Upper lobe of left lung (tissue), 6 donors: ENCODE measurements at regions not wholly inside any gene's neighbourhood (a gene's known extent, or its start where the extent isn't known, plus 50 kb on each side); places are given as distances from the start of the nearest gene placed in this dataset.

Experiments
- ATAC-seq, 2 donors: fragments of 200-7000 bp; cut with Tn5 transposase; one replicate each; pipeline ENCODE4 v1.9.1; 2022; ENCODE audit warnings: mild to moderate bottlenecking in 2 of 2, moderate library complexity in 2 of 2; ENCODE audit not compliant: low FRiP score in 2 of 2
- DNase-seq, 2 donors: peaks; one replicate each; pipeline ENCODE4 v3.0.0-alpha.2; 2019 to 2020
- H3K27ac ChIP-seq, 4 donors: fragments of 200-600 bp; sonication (generic); one replicate each; pipeline ENCODE4 v1.5.1; 2016 to 2019
- H3K27me3 ChIP-seq, 4 donors: fragments of 200-600 bp; sonication (generic); one replicate each; pipeline ENCODE4 v1.5.1; 2017 to 2019
- H3K36me3 ChIP-seq, 4 donors: fragments of 200-600 bp; sonication (generic); one replicate each; pipeline ENCODE4 v1.5.1; 2016 to 2019
- H3K4me1 ChIP-seq, 4 donors: fragments of 200-600 bp; sonication (generic); one replicate each; pipeline ENCODE4 v1.5.1; 2018 to 2019
- H3K4me3 ChIP-seq, 4 donors: fragments of 200-600 bp; sonication (generic); one replicate each; pipeline ENCODE4 v1.5.1; 2017 to 2019; ENCODE audit warnings: mild to moderate bottlenecking in 2 of 4, moderate library complexity in 1 of 4
- H3K9me3 ChIP-seq, 4 donors: fragments of 200-600 bp; sonication (generic); one replicate each; pipeline ENCODE4 v1.5.1; 2018 to 2019
- CTCF ChIP-seq, 6 experiments: fragments of 450-650 bp in 4 of 6; fragments of 200-600 bp in 2 of 6; sonication (generic) in 2 of 6; IDR thresholded peaks; one replicate each; pipeline ENCODE4 v1.5.1; 2016 to 2019; ENCODE audit warnings: antibody characterized with exemption in 6 of 6
- EP300 ChIP-seq, 4 donors: sonication (generic); formaldehyde crosslinking; IDR thresholded peaks; one replicate each; pipeline ENCODE4 v1.5.1; 2017; ENCODE audit warnings: antibody characterized with exemption in 4 of 4, control low read depth in 2 of 4
- POLR2A ChIP-seq, 4 donors: fragments of 450-650 bp; IDR thresholded peaks; one replicate each; pipeline ENCODE4 v1.5.1; 2016 to 2017; ENCODE audit warnings: antibody characterized with exemption in 4 of 4, mild to moderate bottlenecking in 2 of 4
- POLR2AphosphoS5 ChIP-seq, 2 donors: sonication (generic); formaldehyde crosslinking; IDR thresholded peaks; one replicate each; pipeline ENCODE4 v1.5.1; 2017; ENCODE audit warnings: antibody characterized with exemption in 2 of 2
- WGBS, 2 donors: methylation state at CpG; one replicate each; pipeline ENCODE4 v1.1.5; 2017 to 2018; 5-methylcytosine and 5-hydroxymethylcytosine counted together
- donor health status: DM: no; HTN: no; CAD: no; lungs with moderate emphysema.
- donor health status: DM: no; HTN: yes; CAD: no; lungs with severe emphysema.

- ATAC-seq (no peak), DNase-seq (no peak)
- no peaks in the 10 kb centered on the region for H3K36me3 ChIP-seq
- peaks cover 0 to 16% (median 8%) of the 10 kb centered on the region in 4 donors for H3K27me3 ChIP-seq
- H3K9me3 ChIP-seq, result no peaks in the 10 kb centered on the region
- H3K27ac ChIP-seq, result no peak overlapping the region
- no peak overlapping the region for H3K4me3 ChIP-seq
- TF ChIP-seq EP300 (IDR thresholded peaks at IDR 0.05) (no peak), POLR2A (IDR thresholded peaks at IDR 0.05) (no peak), CTCF (IDR thresholded peaks at IDR 0.05) (no peak), POLR2AphosphoS5 (IDR thresholded peaks at IDR 0.05) (no peak)
- WGBS, 2 donors, result 18 to 21% methylated on average over 20 to 26 of the region's 28 CpGs
- peaks cover 0 to 6% (median 0%) of the 10 kb centered on the region in 4 donors for H3K4me1 ChIP-seq
These were observed 100.5 kb upstream of the ZBTB40 start for GRCh38 chr1:22350924-22351767.

DNA sequence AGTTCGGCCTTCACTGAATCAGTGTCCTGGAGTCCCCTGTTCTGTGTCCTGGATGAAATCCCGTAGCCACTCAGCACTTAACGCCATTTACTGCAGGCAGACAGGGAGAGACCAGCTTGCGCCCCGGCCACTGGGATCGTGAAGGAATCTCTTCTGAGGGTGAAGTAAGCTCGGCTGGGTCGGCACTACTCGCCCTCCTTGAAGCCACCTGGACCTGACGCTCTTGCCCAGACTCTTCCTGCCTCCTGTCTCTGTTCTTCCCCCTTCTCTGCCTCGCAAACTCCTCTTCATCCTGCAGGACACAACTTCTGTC lies 99.9 kb upstream of the ZBTB40 start:
- H3K9me3 ChIP-seq, result no peaks in the 10 kb centered on the region
- WGBS, 2 donors, result 32 to 36% methylated on average over 8 to 11 of the region's 11 CpGs
- H3K27me3 ChIP-seq, result peaks cover 0 to 16% (median 8%) of the 10 kb centered on the region in 4 donors
- no peaks in the 10 kb centered on the region for H3K36me3 ChIP-seq
- ATAC-seq (no peak), DNase-seq (no peak)
- H3K4me3 ChIP-seq, result no peak overlapping the region
- H3K4me1 ChIP-seq, result peaks cover 0 to 6% (median 0%) of the 10 kb centered on the region in 4 donors
- no peak overlapping the region for H3K27ac ChIP-seq
- TF ChIP-seq POLR2AphosphoS5 (IDR thresholded peaks at IDR 0.05) (no peak), EP300 (IDR thresholded peaks at IDR 0.05) (no peak), CTCF (IDR thresholded peaks at IDR 0.05) (no peak), POLR2A (IDR thresholded peaks at IDR 0.05) (no peak)

DNA sequence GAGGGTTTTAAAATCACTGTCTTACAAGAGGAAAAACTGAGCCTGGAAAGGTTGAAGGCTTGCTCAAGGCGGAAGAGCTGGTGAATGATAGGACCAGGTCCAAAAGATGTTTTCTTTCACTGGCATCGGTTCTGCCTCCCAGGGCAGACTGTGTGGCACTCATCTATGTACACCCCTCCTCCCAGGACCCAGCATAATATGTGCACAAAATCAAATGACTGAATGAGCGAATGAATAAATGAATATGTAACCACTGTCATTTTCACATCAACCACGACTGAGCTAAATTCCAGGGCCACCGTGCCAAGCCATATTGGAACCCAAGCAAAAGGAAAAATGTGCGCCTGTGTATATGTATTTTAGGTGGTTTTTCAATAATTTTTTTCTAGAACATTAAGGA lies 99.3 kb upstream of the ZBTB40 start:
- no peak for DNase-seq
- no peaks in the 10 kb centered on the region for H3K9me3 ChIP-seq
- no peaks in the 10 kb centered on the region for H3K36me3 ChIP-seq
- no peak for TF ChIP-seq CTCF (IDR thresholded peaks at IDR 0.05)
- TF ChIP-seq EP300 (IDR thresholded peaks at IDR 0.05), result no peak
- TF ChIP-seq POLR2A (IDR thresholded peaks at IDR 0.05), result no peak
- no peak for TF ChIP-seq POLR2AphosphoS5 (IDR thresholded peaks at IDR 0.05)
- H3K4me1 ChIP-seq, result peaks cover 0 to 6% (median 0%) of the 10 kb centered on the region in 4 donors
- WGBS, 2 donors, result 83 to 89% methylated on average over 6 of the region's 6 CpGs
- no peak overlapping the region for H3K4me3 ChIP-seq
- no peak overlapping the region for H3K27ac ChIP-seq
- ATAC-seq, result no peak
- H3K27me3 ChIP-seq, result peaks cover 0 to 16% (median 8%) of the 10 kb centered on the region in 4 donors

GRCh38 chr1:22352896-22353295 lies 98.8 kb upstream of the ZBTB40 start:
- 87 to 96% methylated on average over 7 of the region's 7 CpGs for WGBS, 2 donors
- Histone ChIP-seq H3K36me3 (no peaks in the 10 kb centered on the region), H3K4me3 (no peak overlapping the region), H3K27me3 (peaks cover 0 to 16% (median 8%) of the 10 kb centered on the region in 4 donors), H3K9me3 (no peaks in the 10 kb centered on the region), H3K4me1 (peaks cover 0 to 6% (median 0%) of the 10 kb centered on the region in 4 donors), H3K27ac (no peak overlapping the region)
- no peak for ATAC-seq
- TF ChIP-seq POLR2AphosphoS5 (IDR thresholded peaks at IDR 0.05) (no peak), CTCF (IDR thresholded peaks at IDR 0.05) (no peak), EP300 (IDR thresholded peaks at IDR 0.05) (no peak), POLR2A (IDR thresholded peaks at IDR 0.05) (no peak)
- DNase-seq, result no peak

DNA sequence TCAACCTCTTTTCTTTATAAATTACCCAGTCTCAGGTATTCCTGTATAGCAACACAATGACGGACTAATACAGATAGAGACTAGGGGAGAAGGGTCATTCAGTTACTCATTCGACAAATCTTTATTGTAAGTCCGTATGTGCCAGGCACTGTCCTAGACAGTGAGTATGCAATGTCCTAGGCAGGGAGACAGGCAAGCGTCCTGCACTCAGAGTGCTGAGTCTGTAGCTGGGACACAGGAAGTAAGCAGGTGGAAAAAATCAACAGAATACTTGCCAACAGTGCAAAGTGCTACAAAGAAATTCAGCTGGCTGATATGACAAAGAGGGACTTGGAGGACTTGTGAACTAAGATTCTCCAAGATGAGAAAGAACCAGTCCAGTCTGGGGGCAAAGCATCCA lies 92.2 kb upstream of the ZBTB40 start:
- WGBS, 2 donors, result 72 to 81% methylated on average over 4 of the region's 4 CpGs
- Histone ChIP-seq H3K4me3 (no peak overlapping the region), H3K4me1 (no peaks in the 10 kb centered on the region), H3K36me3 (no peaks in the 10 kb centered on the region), H3K27ac (no peak overlapping the region), H3K27me3 (no peaks in the 10 kb centered on the region), H3K9me3 (no peaks in the 10 kb centered on the region)
- ATAC-seq (no peak), DNase-seq (no peak)
- TF ChIP-seq CTCF (IDR thresholded peaks at IDR 0.05) (no peak), POLR2A (IDR thresholded peaks at IDR 0.05) (no peak), EP300 (IDR thresholded peaks at IDR 0.05) (no peak), POLR2AphosphoS5 (IDR thresholded peaks at IDR 0.05) (no peak)
